H1 (cell line): ENCODE measurements at regions not wholly inside any gene's neighbourhood (a gene's known extent, or its start where the extent isn't known, plus 50 kb on each side); places are given as distances from the start of the nearest gene placed in this dataset.

Experiments
- CEBPB ChIP-seq: IDR thresholded peaks from 2 replicates; pipeline ENCODE4 v1.6.1; 2012; ENCODE audit warnings: low read depth, low read length
- NANOG ChIP-seq: IDR thresholded peaks from 2 replicates; pipeline ENCODE4 v1.6.1; 2011; ENCODE audit warnings: low read length, low read depth, mild to moderate bottlenecking, inconsistent platforms; ENCODE audit not compliant: insufficient read depth, poor library complexity, severe bottlenecking
- SP2 ChIP-seq: IDR thresholded peaks from 2 replicates; pipeline ENCODE4 v1.6.1; 2012; ENCODE audit warnings: mild to moderate bottlenecking, low read length, inconsistent platforms
- TBP ChIP-seq: IDR thresholded peaks from 2 replicates; pipeline ENCODE4 v1.6.1; 2011; ENCODE audit warnings: low read depth, low read length, improper control_type of control experiment
- ZNF274 ChIP-seq: IDR thresholded peaks from 2 replicates; pipeline ENCODE4 v1.7.0; 2012; ENCODE audit warnings: low read length, borderline replicate concordance; ENCODE audit errors: extremely low read depth
- TF ChIP-seq, protein P1 (sequence below): IDR thresholded peaks from 2 replicates; pipeline ENCODE4 v1.6.1; 2011; ENCODE audit warnings: low read length, improper control_type of control experiment
- TF ChIP-seq, protein P2 (sequence below): fragments of 300-600 bp; sonication (generic); IDR thresholded peaks from 2 replicates; pipeline ENCODE4 v1.7.1; 2012; ENCODE audit warnings: low read length, moderate library complexity, mild to moderate bottlenecking, inconsistent platforms; ENCODE audit not compliant: insufficient replicate concordance

DNA sequence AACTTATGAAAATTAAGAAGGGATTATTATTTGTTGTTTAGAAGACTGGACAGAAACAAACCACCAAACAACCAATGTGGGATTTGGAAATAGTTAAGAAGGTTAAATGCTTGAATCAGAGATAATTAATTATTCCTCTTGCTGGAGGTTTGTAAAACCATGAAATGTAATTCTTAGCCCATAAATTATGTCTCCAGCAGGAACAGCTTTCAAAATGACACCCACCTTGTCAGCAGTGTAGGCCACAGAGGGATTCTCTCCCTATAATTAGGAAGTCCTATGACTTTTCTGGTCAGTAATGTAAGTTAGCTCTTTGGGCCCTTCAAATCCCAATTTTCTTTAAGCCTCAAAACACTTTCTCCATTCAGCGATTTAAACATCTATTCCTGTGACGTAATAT, 63.3 kb downstream of the DRD1 start (continued):
- no peak for TF ChIP-seq ZNF274
- TF ChIP-seq, protein P1, sequence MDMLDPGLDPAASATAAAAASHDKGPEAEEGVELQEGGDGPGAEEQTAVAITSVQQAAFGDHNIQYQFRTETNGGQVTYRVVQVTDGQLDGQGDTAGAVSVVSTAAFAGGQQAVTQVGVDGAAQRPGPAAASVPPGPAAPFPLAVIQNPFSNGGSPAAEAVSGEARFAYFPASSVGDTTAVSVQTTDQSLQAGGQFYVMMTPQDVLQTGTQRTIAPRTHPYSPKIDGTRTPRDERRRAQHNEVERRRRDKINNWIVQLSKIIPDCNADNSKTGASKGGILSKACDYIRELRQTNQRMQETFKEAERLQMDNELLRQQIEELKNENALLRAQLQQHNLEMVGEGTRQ, result no peak
- no peak for TF ChIP-seq CEBPB
- TF ChIP-seq, protein P2, sequence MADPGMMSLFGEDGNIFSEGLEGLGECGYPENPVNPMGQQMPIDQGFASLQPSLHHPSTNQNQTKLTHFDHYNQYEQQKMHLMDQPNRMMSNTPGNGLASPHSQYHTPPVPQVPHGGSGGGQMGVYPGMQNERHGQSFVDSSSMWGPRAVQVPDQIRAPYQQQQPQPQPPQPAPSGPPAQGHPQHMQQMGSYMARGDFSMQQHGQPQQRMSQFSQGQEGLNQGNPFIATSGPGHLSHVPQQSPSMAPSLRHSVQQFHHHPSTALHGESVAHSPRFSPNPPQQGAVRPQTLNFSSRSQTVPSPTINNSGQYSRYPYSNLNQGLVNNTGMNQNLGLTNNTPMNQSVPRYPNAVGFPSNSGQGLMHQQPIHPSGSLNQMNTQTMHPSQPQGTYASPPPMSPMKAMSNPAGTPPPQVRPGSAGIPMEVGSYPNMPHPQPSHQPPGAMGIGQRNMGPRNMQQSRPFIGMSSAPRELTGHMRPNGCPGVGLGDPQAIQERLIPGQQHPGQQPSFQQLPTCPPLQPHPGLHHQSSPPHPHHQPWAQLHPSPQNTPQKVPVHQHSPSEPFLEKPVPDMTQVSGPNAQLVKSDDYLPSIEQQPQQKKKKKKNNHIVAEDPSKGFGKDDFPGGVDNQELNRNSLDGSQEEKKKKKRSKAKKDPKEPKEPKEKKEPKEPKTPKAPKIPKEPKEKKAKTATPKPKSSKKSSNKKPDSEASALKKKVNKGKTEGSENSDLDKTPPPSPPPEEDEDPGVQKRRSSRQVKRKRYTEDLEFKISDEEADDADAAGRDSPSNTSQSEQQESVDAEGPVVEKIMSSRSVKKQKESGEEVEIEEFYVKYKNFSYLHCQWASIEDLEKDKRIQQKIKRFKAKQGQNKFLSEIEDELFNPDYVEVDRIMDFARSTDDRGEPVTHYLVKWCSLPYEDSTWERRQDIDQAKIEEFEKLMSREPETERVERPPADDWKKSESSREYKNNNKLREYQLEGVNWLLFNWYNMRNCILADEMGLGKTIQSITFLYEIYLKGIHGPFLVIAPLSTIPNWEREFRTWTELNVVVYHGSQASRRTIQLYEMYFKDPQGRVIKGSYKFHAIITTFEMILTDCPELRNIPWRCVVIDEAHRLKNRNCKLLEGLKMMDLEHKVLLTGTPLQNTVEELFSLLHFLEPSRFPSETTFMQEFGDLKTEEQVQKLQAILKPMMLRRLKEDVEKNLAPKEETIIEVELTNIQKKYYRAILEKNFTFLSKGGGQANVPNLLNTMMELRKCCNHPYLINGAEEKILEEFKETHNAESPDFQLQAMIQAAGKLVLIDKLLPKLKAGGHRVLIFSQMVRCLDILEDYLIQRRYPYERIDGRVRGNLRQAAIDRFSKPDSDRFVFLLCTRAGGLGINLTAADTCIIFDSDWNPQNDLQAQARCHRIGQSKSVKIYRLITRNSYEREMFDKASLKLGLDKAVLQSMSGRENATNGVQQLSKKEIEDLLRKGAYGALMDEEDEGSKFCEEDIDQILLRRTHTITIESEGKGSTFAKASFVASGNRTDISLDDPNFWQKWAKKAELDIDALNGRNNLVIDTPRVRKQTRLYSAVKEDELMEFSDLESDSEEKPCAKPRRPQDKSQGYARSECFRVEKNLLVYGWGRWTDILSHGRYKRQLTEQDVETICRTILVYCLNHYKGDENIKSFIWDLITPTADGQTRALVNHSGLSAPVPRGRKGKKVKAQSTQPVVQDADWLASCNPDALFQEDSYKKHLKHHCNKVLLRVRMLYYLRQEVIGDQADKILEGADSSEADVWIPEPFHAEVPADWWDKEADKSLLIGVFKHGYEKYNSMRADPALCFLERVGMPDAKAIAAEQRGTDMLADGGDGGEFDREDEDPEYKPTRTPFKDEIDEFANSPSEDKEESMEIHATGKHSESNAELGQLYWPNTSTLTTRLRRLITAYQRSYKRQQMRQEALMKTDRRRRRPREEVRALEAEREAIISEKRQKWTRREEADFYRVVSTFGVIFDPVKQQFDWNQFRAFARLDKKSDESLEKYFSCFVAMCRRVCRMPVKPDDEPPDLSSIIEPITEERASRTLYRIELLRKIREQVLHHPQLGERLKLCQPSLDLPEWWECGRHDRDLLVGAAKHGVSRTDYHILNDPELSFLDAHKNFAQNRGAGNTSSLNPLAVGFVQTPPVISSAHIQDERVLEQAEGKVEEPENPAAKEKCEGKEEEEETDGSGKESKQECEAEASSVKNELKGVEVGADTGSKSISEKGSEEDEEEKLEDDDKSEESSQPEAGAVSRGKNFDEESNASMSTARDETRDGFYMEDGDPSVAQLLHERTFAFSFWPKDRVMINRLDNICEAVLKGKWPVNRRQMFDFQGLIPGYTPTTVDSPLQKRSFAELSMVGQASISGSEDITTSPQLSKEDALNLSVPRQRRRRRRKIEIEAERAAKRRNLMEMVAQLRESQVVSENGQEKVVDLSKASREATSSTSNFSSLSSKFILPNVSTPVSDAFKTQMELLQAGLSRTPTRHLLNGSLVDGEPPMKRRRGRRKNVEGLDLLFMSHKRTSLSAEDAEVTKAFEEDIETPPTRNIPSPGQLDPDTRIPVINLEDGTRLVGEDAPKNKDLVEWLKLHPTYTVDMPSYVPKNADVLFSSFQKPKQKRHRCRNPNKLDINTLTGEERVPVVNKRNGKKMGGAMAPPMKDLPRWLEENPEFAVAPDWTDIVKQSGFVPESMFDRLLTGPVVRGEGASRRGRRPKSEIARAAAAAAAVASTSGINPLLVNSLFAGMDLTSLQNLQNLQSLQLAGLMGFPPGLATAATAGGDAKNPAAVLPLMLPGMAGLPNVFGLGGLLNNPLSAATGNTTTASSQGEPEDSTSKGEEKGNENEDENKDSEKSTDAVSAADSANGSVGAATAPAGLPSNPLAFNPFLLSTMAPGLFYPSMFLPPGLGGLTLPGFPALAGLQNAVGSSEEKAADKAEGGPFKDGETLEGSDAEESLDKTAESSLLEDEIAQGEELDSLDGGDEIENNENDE, result no peak
- TF ChIP-seq NANOG, result no peak
- no peak for TF ChIP-seq TBP
- TF ChIP-seq SP2, result no peak
